ENCODE measurements at regions not wholly inside any gene's neighbourhood (a gene's known extent, or its start where the extent isn't known, plus 50 kb on each side); places are given as distances from the start of the nearest gene placed in this dataset.

DNA sequence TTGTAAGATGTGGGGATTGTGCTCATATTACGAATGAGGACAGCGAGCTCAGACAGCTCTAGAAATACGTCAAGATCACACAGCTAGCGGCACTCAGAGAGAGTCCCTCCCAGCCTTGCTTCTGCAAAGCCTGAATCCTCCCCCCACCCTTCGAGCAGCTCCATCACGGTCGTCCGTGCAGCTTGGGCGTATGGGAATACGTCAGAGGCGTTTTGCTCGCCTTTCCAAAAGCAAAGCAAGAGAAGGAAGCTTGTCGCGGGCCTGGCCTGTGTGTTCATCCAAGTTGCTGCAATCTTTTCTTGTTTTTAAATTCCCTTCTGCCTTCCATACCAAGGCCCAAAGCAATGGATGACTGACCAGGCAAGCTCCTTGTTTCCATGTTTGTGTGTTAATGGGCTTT lies 125.5 kb upstream of the IRF2BP2 start:
- no peak for DNase-seq (ENCODE audit: low spot score)

DNA sequence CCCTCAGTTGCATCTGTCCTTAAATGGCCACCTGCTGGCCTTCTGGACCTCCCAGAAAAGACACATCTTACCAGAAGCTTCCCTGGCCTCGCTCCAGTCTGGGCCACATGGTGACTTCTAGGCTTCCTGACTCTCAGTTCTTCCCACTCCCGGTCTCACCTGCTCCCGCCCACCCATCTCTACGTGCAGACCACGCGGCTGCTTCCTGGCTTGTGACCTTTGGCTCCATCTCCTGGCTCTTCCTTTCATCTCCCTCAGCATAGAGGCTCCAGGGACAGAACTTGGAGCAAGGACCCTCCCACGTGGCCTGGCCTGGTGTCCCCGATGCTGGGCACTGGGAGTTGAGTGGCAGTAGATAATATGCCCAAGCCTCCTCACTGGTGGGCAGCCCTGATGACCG lies 124.9 kb upstream of the IRF2BP2 start:
- DNase-seq (ENCODE audit: low spot score): no peak

DNA sequence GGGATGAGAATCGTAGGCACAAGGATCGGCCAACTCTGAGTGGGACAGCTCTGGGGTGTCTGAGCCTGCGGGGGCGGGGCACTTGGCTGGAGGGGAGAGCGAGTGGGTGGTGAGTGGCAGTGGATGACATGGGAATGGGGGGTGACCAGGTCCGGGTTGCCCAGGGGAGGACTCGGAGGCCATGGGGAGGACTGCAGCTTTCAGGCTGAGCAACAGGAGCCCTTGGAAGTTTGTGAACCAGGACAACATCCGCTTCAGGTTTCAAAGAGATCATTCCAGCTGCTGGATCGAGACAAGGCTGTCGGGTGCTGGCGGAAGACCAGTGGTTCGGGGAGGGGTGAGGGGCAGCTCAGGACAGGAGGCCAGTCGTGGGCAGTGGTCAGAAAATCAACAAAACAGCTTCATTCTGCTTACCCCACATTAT lies 124.4 kb upstream of the IRF2BP2 start:
- no peak for DNase-seq (ENCODE audit: low spot score)

DNA sequence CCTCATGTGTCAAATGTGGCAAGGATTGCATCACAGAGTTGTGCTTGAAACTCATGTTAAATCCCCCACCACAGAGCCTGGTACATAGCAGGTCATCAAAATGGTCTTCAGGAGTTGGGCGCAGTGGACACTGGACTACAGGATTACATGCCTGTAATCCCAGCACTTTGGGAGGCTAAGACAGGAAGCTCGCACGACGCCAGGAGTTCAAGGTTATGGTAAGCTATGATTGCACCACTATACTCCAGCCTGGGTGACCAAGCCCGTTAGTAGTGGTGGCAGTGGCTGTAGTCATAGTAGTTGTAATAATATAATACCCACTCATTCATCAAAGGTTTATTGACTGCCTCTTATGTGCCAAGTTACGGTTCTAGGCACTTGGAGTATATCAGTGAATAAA lies 123.4 kb upstream of the IRF2BP2 start:
- DNase-seq (ENCODE audit: low spot score): no peak

DNA sequence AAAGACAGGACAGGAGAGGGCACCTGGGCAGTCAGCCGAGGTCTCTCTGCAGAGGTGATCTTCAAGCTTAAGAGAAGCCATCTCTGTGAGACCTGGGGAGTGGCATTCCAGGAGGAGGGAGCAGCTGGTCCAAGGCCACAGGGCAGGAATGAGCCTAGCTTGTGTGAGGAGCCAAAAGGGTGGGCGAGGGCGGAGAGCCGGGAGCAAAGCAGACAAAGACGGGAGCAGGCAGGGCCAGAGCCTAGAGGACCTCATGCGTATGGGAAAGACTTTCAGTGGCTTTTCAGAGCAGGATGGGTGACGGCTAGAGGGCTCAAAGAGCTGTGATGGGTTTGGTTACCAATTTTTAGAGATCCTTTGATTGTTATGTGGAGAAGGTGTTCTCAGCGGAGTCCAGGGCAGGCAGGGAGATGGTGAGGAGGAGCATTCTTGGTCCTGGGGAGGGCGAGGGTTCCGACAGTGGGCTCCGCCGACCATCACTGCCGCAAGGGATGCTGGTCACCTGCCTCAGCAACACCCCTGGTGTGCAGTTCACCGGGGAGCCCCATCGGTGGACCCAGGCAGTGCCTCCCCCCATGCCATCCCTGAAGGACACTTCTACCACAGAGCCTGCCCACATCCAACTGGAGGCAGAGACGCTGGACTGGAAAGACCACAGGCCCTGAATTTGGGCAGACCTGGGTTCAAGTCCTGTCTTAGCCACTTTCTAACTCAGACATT lies 122.9 kb upstream of the IRF2BP2 start:
- DNase-seq (ENCODE audit: low spot score): no peak

DNA sequence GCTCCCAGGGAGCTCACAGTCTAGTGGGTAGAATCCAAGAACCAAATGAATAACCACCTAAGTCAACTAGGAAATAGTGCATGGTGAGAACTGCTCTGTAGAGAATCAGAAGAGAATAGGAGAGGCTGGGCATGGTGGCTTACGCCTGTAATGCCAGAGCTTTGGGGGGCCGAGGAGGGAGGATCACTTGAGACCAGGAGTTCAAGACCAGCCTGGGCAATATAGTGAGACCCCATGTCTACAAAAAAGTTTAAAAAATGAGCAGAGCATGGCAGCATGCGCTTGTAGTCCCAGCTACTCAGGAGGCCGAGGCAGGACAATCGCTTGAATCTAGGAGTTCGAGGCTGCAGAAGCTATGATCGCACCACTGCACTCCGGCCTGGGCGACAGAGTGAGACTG lies 122.3 kb upstream of the IRF2BP2 start:
- DNase-seq (ENCODE audit: low spot score): no peak

DNA sequence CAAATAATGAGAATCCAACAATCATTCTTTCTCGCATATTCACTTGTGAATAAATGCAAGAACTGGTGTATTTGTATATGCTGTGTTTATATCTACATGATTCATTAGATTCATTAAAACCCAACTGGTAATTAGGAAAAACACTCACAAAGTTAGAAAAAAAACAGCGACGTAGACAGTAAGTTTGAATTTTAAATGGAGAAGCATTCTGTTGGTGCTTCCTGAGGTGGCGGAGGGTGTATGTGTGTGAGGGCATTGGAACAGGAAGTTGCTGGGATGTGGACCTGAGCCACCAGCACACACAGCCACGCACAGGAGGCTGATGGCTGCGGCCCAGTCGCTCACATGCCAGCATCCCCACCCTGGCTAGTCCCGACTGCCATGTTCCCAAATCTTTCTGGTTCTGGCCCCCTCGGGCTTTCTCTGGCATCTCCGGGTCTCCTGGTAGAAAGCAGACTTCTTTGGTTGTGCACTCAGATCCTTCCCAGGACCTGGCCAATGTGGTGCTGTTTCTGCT lies 121.6 kb upstream of the IRF2BP2 start:
- no peak for DNase-seq (ENCODE audit: low spot score)

DNA sequence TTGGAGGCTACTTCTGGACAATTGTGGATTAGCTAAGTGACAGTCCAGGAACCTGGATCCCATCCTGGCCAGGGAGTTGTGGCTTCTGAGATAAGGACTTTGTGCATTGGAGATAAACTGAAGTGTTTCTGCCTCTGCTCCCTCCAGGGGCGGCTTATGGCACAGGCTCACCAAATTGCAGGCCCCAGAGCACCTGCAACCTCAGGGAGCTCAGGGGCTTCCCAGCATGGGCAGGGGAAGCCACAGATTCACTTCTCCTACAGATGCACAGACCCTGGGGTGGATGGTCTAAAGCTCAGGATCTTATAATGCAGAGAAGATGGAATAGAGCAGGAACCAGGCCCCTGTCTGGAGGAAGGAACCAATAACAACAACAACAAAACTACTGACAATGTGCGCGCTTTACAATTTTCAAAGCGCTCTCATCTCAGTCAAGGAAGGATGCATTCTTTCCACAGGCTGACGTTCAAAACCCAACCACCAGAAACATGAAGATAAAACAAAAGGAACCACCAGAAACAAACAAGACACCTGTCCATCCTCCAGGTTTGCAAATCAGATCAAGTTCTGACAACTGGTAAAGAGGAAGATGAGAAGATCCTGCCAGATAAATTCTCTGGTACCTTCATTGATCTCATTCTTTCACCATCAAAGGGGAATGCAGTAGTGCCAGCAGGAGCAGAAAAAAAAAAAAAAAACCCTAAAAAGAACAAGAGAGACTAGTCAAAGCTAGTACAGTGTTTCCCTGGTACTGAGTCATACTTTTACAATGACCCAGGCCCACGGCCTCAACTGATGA lies 121.0 kb upstream of the IRF2BP2 start:
- no peak for DNase-seq (ENCODE audit: low spot score)

DNA sequence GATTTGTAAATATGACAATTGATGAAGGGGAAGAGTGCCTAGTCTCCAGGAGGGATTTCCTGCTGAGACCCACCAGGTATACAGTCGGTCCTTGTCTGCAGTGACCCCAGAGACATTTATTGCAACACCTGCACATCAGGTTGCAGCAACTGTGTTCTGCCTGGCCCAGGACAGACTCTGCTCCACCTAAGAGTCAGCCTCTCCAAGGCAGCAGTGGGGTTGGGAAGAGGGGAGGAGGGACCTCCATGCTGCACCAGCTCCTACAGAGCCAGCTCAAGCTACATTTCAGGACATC lies 120.4 kb upstream of the IRF2BP2 start:
- no peak for DNase-seq (ENCODE audit: low spot score)

DNA sequence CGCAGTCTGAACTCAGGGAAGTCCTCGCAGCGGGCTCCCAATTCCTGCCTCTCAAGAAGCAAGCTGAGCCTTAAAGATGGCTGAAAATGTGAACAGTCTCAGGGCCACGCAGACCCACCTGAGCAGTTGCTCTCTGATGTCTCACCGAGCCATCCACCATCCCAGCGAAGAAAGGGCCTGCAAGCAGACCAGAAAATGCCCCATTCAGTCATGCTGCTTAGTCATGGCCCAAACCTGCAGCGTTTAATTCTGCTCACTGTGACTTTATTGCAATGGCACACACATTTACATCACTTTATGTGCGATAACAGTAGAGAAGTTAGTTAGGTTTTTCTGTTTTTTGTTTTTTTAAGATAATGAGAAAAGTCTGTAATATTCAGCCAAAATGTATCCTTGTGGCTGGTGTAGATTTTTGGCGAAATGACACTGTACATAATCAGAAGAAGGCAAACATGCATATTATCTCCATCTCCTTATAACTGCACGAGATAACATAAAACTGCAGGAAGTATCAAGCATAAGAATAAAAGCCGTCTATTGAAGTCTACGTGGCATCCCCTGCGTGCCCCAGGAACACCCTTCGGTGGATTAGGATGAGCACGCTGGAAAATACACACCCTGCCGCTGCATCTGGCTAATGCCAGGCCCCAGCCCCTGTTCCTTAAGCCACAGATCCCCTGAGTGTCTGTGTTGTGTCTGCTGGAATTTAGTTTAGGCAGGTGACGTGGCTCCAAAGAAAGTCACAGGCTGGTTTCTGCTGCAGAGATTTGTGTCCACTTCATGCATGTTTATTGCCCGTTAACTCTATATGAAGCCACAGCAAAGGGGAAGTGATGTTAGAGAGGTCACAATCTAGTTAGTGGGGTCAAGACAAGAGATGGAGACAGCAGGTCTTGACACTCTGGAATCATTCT lies 119.8 kb upstream of the IRF2BP2 start:
- DNase-seq (ENCODE audit: low spot score): no peak

DNA sequence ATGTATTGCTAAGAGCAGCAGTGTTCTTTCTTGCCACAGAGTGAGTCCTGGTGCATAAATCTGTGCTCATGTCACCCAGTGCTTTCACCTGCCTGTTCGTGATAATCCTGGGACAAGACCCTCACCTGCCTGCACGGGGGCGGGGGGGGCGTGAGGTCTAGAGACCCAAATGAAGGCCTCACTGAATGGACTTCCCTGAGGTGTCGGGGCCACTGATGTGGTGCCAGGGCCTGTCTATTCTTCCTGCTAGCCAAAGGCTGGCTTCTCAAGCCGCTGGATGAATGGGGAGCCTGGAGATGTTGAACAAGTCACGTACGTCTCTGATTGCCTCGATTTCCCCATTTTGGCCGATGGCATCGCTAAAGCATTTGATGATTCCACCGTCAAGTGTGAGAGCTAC lies 118.8 kb upstream of the IRF2BP2 start:
- DNase-seq (ENCODE audit: low spot score): no peak

DNA sequence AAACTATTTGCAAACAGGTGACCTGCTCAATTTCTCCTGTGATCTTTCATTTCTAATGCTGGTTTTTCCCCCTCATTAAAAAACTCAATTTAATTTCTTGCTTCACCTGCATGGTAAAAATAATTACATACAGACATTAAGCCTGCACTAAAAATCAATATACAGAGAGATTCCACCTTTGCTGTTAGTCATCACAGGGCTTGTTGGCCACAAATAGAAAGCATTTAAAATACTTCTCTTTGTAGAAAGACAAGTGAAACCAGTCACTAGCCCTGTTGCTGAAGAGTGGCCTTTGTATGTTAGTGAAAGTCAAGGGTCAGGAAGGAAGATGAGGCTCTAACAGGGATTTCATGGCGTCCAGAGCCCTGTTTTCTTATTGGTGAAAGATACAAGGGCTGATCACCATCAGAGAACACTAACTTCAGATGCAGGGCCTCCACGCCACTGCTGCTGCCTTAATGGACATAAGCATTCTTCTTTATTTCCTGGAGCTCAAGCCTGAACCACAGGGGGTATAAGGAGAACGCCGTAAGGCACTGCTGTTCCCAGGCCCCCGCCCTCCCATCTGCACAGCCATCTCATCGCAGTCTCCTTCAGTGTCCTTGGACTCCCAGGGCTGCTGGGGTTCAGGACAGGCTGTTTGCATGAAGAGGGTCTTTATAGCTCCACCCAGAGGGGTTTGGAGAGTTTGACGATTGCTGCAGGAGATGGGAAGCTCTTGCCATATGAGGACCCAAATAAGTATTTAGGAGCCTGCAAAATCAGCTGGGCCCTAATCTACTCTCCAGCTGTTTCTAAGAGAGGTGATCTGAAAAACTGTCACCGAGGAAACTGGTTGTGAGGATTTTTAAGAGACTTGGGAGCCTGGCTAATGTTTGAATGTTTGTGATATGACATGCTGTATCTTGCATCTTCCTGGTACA lies 117.3 kb upstream of the IRF2BP2 start:
- no peak for DNase-seq (ENCODE audit: low spot score)

DNA sequence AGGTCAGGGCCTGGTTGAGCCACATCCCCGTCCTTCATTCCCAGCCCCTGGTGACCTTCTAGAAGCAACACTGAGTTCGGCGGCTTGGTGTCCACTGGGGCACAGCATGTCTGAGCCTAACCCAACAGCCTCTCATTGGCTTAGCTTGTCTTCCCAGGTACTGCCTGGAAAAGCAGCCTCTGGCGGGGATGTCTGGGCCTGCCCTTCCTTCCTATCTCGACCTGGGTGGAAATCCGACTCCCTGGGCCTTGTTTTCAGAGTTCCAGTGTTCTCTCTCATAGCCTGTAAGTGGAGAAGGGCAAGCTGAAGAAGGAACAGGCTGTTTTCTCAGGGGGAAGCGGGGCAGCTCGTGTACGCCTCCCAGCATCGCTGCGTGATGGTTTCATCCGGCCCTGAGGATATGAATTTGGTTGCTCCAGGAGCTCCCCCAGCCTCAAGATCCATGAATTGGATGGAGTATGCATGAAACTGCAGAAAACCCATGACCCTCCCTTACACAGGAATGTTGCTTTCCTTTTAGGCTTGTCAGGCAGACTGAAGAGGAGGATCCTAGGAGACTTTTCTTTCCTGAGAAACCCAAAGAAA lies 116.5 kb upstream of the IRF2BP2 start:
- DNase-seq (ENCODE audit: low spot score): no peak

DNA sequence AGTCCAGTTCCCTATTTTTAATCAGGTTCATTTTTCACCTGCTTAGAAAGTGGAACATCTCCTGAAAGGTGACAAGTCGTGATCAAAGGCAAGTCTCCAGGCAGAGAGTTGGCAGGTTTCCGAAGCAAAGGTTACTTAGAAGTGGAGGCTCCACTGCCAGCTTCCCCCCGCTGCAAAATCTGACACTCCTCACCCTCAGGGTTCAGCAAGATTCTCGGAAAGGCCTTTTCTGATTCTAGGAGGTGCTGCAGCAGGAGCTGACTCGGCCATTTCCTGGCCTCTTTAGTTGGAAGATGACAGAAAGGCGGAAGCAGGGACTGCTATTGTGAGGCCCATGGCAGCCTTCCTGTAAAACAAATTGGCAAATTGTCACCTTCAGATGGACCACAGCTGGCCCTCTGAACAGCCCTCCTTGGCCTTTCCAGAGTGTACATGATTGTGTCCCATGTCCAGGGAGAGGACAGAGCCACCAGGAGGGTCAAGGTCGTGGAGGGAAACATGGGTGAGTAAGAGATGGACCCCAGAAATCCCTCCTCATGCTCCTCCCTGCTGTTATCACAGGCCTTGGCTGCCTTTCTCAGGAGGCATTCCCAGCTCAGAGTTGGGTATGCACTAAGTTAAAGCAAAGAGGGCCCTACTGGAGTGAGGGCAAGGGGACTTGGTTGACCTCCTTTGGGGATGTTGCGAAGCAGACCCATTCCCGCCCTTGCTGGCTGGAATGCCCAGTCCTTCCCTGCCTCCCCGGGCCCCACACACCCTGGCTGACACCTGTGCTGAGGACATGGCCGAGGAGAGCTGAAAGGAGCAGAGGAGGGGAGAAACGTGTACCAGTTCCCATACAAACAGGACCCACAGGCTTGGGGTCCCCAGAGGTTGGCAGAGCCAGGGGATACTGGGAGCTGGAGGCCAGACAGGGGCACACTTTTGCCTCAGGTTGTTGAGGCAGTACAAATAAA lies 115.5 kb upstream of the IRF2BP2 start:
- no peak for DNase-seq (ENCODE audit: low spot score)

DNA sequence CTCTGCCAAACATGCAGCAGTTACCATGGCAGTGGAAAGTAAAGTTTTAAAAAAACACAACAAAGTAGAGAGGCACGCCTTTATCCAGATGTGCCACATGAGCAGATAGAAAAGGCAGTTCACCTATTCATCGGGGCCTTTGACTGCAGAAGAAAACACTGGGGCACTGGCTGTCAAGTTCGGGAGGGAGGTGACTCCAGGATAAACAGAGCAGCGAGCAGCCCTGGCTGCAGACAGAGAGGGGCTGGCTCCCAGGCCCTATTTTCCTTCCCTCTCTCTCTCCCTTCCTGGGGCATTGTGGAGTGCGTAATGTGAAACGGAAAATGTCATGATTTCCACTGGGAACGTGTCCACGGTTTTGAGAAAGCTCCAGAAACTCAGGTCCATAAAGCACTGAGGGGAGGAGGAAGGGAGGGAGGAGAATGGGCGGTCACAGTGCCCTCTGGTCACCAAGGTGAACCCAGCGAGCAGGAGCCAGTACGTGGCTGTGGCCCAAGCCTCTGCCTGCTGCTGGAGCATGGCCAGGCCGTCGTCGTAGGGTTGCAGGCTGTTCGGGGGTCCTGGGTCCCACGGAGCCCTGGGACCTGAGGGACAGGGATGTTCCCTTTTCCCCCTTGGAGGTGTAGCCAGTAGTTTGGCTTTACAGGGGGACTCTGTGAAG lies 114.7 kb upstream of the IRF2BP2 start:
- peak; percentile 76 for DNase-seq (ENCODE audit: low spot score)

DNA sequence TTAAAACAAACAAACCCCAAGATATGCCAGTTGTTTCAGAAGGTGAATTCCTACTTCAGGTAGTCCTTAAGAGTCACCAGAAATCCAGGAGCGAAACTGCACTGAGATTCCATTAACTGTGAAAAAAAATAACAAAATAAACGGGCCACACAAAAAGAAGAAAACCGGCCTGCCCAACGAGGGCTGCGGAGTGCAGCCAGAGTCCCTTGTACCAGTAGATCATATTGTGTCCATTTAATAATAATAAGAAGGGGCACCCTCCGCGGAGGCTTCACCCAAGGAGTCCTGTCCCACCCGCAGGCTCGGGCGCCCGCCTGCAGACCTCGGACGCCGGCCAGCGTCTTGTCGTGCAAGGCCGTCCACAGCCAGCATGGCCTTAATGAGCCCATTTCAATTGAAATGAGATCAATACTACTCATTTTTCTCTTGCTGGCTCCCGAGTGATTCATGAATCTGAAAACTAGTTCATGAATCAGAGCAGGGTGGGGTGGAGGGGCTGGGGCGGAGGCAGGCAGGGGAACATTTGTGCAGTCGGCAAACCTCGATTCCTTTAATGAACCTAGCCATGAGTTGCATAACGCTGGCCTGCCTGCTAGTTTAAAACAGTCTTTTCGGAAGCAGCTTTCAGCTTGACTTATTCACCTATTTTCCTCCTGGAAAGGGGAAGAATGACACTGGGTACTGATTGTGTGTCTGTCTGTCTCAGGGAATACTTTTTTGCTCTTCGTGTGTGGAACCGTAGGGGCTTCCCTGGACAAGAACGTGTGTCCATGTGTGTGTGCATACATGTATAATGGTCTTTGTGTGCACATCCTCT lies 113.1 kb upstream of the IRF2BP2 start:
- peak; percentile 75 for DNase-seq (ENCODE audit: low spot score)

DNA sequence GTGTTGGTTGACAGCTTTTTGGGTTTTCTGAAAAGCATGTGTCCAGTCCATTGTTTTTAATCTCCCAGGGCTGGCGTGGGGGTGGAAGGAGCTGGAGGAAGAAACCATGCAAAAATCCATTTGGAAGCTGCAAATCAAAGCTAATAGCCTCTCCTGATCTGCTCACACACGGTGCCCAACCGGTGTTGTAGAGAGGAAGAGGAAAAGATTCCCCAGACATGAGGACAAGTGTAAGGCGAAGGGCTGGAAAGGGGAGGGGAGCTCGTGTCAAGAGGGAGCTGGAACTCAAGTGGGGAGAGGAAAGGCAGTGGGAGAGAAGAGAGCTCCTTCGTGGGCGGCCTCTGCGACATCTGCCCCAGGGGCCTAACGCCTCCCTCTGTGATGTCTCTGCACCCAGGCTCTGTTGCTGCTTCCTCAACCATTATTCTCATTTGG lies 112.3 kb upstream of the IRF2BP2 start:
- DNase-seq (ENCODE audit: low spot score): no peak
